HepG2 (cell line): ENCODE measurements at regions not wholly inside any gene's neighbourhood (a gene's known extent, or its start where the extent isn't known, plus 50 kb on each side); places are given as distances from the start of the nearest gene placed in this dataset.

ENCODE experiments used
- ATAC-seq: fragments of 200-7000 bp; cut with Tn5 transposase; 3 replicates; pipeline ENCODE4 v1.9.1; 2020; ENCODE audit warnings: mild to moderate bottlenecking, moderate library complexity
- BruUV-seq: library from RNA; stranded (reverse); fragments of 400-500 nt; replicated peaks from 2 replicates; lab custom pipeline; 2021; lab: Mats Ljungman, UMichigan
- CTCF ChIA-PET: fragments of 300-600 bp; formaldehyde crosslinking; extraction: SDS; loops from one replicate; lab custom pipeline; 2021; ENCODE audit warnings: low total read pairs, inconsistent platforms, low intra/inter-chr PET ratio; lab: Yijun Ruan, JAX
- POLR2A ChIA-PET: fragments of 350-600 bp; sonication (Branson Sonifier 250); formaldehyde crosslinking; loops from one replicate; lab custom pipeline; 2020; ENCODE audit warnings: antibody characterized with exemption, inconsistent platforms; lab: Yijun Ruan, JAX
- DNase-seq: peaks from one replicate; pipeline ENCODE4 v3.0.0-alpha.2; 2015; ENCODE audit warnings: low spot score
- FAIRE-seq: peaks from 3 replicates; lab custom pipeline; 2011; peaks lifted over from hg19 to GRCh38; lab: Jason Lieb, UNC
- H2AFZ ChIP-seq: one replicate; pipeline ENCODE4 v1.6.1; 2011; ENCODE audit warnings: low read length, inconsistent platforms
- H3K27ac ChIP-seq: fragments of 300-600 bp; 3 replicates; pipeline ENCODE4 v1.8.0; 2011; ENCODE audit warnings: mixed run types, mild to moderate bottlenecking, mixed read lengths, low read length, inconsistent platforms; ENCODE audit not compliant: insufficient read depth; ENCODE audit errors: extremely low read length
- H3K27me3 ChIP-seq, 2 experiments: fragments of 200-600 bp in 1 of 2; 2 replicates in 1 of 2; 3 replicates in 1 of 2; pipeline versions ENCODE4 v1.6.0 to v1.8.0; 2011; ENCODE audit warnings: low read length in 2 of 2, mild to moderate bottlenecking in 2 of 2, moderate library complexity in 2 of 2, inconsistent platforms in 1 of 2; ENCODE audit not compliant: insufficient read depth in 2 of 2, control insufficient read depth in 1 of 2
- H3K36me3 ChIP-seq, 2 experiments: fragments of 200-600 bp in 1 of 2; replicated peaks in 1 of 2; 2 replicates in 1 of 2; 3 replicates in 1 of 2; pipeline versions ENCODE4 v1.5.1 to v1.8.0; 2011; ENCODE audit warnings: low read length in 2 of 2, inconsistent platforms in 1 of 2; ENCODE audit not compliant: insufficient read depth in 2 of 2, control insufficient read depth in 1 of 2
- H3K4me1 ChIP-seq: 2 replicates; pipeline ENCODE4 v1.5.1; 2012; ENCODE audit warnings: low read length, inconsistent platforms; ENCODE audit not compliant: insufficient read depth
- H3K4me2 ChIP-seq: 2 replicates; pipeline ENCODE4 v1.6.0; 2011; ENCODE audit warnings: low read depth, low read length, inconsistent platforms
- H3K4me3 ChIP-seq, 3 experiments: fragments of 200-600 bp in 1 of 3; sonication (generic), shearing (Covaris generic) in 1 of 3; replicated peaks in 1 of 3; 2 replicates each; pipeline ENCODE4 v1.5.1; 2011 to 2016; ENCODE audit warnings: low read length in 3 of 3, inconsistent platforms in 2 of 3, low read depth in 2 of 3, mild to moderate bottlenecking in 2 of 3, control low read depth in 1 of 3, mixed read lengths in 1 of 3; ENCODE audit not compliant: insufficient read depth in 1 of 3
- H3K79me2 ChIP-seq: one replicate; pipeline ENCODE4 v1.6.1; 2011; ENCODE audit warnings: low read length, inconsistent platforms; ENCODE audit not compliant: insufficient read depth
- H3K9ac ChIP-seq: 2 replicates; pipeline ENCODE4 v1.6.0; 2011; ENCODE audit warnings: mild to moderate bottlenecking, low read depth, low read length, inconsistent platforms; ENCODE audit not compliant: insufficient read depth
- H3K9me3 ChIP-seq: 2 replicates; pipeline ENCODE4 v1.5.1; 2012; ENCODE audit warnings: mild to moderate bottlenecking, low read length
- H4K20me1 ChIP-seq: 2 replicates; pipeline ENCODE4 v1.6.0; 2011; ENCODE audit warnings: inconsistent platforms, mild to moderate bottlenecking, low read length, moderate library complexity; ENCODE audit not compliant: insufficient read depth
- ARNT ChIP-seq: fragments of 450-650 bp; IDR thresholded peaks from 2 replicates; pipeline ENCODE4 v1.6.1; 2017
- FOXP1 ChIP-seq, 2 experiments: fragments of 450-650 bp in 1 of 2; IDR thresholded peaks; 2 replicates each; pipeline ENCODE4 v1.6.1; 2017 to 2018; ENCODE audit warnings: antibody characterized with exemption in 1 of 2
- PLRG1 ChIP-seq: fragments of 450-650 bp; conservative IDR thresholded peaks from 2 replicates; pipeline ENCODE4 v1.6.1; 2016
- THYN1 ChIP-seq: sonication (generic); formaldehyde crosslinking; IDR thresholded peaks from 2 replicates; pipeline ENCODE4 v1.8.1; 2023; ENCODE audit warnings: low read depth, mild to moderate bottlenecking, moderate library complexity, missing genetic modification reagents, borderline replicate concordance
- TRIM22 ChIP-seq: fragments of 450-650 bp; IDR thresholded peaks from 2 replicates; pipeline ENCODE4 v1.6.1; 2017
- ZNF431 ChIP-seq: sonication (generic); formaldehyde crosslinking; IDR thresholded peaks from 2 replicates; pipeline ENCODE4 v1.9.0; 2022; ENCODE audit warnings: missing genetic modification reagents, low read depth, mild to moderate bottlenecking, borderline replicate concordance
- ZNF674 ChIP-seq: sonication (generic); formaldehyde crosslinking; IDR thresholded peaks from 2 replicates; pipeline ENCODE4 v1.5.0; 2020; ENCODE audit warnings: low read depth, mild to moderate bottlenecking, missing genetic modification reagents
- WGBS: methylation state at CpG from one replicate; pipeline ENCODE4 v1.1.6; 2017; ENCODE audit warnings: low lambda C conversion rate; 5-methylcytosine and 5-hydroxymethylcytosine counted together
- in situ Hi-C: cut with HindIII; loops from 2 replicates; pipeline ENCODE4 v1.10.0; 2017; ENCODE audit warnings: low pct_unique_long_range_greater_than_20kb; ENCODE audit not compliant: extremely low pct_ligation_motif_present
- intact Hi-C: fragments of 100-400 bp; cut with micrococcal nuclease; formaldehyde crosslinking; loops from one replicate; pipeline ENCODE4 v1.10.0; 2022; ENCODE audit not compliant: unreplicated experiment
- TF ChIP-seq, protein P1 (sequence below): sonication (generic); formaldehyde crosslinking; conservative IDR thresholded peaks from 2 replicates; pipeline ENCODE4 v1.4.0; 2020; ENCODE audit warnings: mild to moderate bottlenecking, missing genetic modification reagents, moderate library complexity
- TF ChIP-seq, protein P2 (sequence below): sonication (generic); formaldehyde crosslinking; IDR thresholded peaks from 2 replicates; pipeline ENCODE4; 2020; ENCODE audit warnings: missing genetic modification reagents, mild to moderate bottlenecking, borderline replicate concordance
- TF ChIP-seq, protein P3 (sequence below): fragments of 450-650 bp; IDR thresholded peaks from 2 replicates; pipeline ENCODE4 v1.6.1; 2016

DNA sequence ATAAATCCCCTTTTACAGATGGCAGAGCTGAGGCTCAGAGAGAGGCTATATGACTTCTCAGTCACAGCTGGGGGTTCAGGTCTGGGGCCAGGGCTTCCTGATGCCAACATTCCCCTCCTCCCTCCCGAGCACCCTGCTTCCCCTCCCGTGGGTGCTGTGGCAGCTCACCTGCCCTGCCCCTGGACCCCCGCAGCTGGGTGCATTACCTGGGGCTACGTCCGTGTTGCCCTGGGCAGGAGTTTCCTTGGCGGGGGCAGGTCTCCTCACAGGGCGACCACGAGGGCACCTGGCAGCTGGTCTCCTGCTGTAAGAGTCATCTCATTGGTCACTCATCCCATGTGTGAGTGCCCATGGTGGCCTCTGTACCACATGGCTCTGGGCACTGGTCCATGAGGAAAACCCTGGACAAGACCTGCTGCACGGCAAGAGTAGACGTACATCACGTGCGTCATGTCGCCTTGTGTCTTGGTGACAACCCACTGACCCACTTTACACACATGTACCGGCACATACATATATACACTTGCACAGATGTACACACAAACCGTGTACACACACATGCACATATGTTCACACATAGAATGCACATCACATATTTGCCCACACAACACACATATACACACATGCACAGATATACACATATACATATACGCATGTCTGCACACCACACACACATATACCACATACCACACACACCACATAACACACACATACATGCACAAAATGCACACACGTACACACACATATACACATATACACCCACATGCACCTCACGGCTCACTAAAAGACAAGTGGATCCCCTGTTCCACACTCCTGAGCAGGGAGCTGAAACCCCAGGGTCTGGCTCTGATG lies 134.0 kb downstream of the FOXL1 start:
- H3K4me2 ChIP-seq: no peak overlapping the region
- H3K4me1 ChIP-seq: no peaks in the 10 kb centered on the region
- in situ Hi-C loops: no loop called here
- H3K9me3 ChIP-seq: no peaks in the 10 kb centered on the region
- CTCF ChIA-PET: no interaction called here
- ATAC-seq: no peak
- TF ChIP-seq ZNF431 (CRISPR knock-in tag): no peak
- TF ChIP-seq FOXP1 (IDR thresholded peaks at IDR 0.05): 0 out of 2 replicates have a peak, but pooled peaks have one; percentile 15
- TF ChIP-seq FOXP1 (CRISPR knock-in tag; IDR thresholded peaks at IDR 0.05): no peak
- TF ChIP-seq, protein P1, sequence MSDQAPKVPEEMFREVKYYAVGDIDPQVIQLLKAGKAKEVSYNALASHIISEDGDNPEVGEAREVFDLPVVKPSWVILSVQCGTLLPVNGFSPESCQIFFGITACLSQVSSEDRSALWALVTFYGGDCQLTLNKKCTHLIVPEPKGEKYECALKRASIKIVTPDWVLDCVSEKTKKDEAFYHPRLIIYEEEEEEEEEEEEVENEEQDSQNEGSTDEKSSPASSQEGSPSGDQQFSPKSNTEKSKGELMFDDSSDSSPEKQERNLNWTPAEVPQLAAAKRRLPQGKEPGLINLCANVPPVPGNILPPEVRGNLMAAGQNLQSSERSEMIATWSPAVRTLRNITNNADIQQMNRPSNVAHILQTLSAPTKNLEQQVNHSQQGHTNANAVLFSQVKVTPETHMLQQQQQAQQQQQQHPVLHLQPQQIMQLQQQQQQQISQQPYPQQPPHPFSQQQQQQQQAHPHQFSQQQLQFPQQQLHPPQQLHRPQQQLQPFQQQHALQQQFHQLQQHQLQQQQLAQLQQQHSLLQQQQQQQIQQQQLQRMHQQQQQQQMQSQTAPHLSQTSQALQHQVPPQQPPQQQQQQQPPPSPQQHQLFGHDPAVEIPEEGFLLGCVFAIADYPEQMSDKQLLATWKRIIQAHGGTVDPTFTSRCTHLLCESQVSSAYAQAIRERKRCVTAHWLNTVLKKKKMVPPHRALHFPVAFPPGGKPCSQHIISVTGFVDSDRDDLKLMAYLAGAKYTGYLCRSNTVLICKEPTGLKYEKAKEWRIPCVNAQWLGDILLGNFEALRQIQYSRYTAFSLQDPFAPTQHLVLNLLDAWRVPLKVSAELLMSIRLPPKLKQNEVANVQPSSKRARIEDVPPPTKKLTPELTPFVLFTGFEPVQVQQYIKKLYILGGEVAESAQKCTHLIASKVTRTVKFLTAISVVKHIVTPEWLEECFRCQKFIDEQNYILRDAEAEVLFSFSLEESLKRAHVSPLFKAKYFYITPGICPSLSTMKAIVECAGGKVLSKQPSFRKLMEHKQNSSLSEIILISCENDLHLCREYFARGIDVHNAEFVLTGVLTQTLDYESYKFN (CRISPR knock-in tag): no peak
- TF ChIP-seq ZNF674 (CRISPR knock-in tag): no peak
- no peak for TF ChIP-seq THYN1 (CRISPR knock-in tag)
- 0 out of 2 replicates have a peak, but pooled peaks have one; percentile 54 for TF ChIP-seq TRIM22
- TF ChIP-seq PLRG1: 0 out of 2 replicates have a peak, but pooled peaks have one; percentile 40
- TF ChIP-seq, protein P2, sequence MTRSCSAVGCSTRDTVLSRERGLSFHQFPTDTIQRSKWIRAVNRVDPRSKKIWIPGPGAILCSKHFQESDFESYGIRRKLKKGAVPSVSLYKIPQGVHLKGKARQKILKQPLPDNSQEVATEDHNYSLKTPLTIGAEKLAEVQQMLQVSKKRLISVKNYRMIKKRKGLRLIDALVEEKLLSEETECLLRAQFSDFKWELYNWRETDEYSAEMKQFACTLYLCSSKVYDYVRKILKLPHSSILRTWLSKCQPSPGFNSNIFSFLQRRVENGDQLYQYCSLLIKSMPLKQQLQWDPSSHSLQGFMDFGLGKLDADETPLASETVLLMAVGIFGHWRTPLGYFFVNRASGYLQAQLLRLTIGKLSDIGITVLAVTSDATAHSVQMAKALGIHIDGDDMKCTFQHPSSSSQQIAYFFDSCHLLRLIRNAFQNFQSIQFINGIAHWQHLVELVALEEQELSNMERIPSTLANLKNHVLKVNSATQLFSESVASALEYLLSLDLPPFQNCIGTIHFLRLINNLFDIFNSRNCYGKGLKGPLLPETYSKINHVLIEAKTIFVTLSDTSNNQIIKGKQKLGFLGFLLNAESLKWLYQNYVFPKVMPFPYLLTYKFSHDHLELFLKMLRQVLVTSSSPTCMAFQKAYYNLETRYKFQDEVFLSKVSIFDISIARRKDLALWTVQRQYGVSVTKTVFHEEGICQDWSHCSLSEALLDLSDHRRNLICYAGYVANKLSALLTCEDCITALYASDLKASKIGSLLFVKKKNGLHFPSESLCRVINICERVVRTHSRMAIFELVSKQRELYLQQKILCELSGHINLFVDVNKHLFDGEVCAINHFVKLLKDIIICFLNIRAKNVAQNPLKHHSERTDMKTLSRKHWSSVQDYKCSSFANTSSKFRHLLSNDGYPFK (CRISPR knock-in tag): no peak
- TF ChIP-seq, protein P3, sequence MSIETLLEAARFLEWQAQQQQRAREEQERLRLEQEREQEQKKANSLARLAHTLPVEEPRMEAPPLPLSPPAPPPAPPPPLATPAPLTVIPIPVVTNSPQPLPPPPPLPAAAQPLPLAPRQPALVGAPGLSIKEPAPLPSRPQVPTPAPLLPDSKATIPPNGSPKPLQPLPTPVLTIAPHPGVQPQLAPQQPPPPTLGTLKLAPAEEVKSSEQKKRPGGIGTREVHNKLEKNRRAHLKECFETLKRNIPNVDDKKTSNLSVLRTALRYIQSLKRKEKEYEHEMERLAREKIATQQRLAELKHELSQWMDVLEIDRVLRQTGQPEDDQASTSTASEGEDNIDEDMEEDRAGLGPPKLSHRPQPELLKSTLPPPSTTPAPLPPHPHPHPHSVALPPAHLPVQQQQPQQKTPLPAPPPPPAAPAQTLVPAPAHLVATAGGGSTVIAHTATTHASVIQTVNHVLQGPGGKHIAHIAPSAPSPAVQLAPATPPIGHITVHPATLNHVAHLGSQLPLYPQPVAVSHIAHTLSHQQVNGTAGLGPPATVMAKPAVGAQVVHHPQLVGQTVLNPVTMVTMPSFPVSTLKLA: peak; percentile 92
- TF ChIP-seq ARNT: no peak
- TF ChIP-seq, all 625 proteins: peak for 4
- Histone ChIP-seq H2AFZ (no peak overlapping the region), H3K4me3 (no peak overlapping the region), H3K9ac (no peak overlapping the region), H4K20me1 (no peaks in the 10 kb centered on the region), H3K79me2 (no peaks in the 10 kb centered on the region), H3K27ac (no peak overlapping the region), H3K36me3 (no peaks in the 10 kb centered on the region), H3K27me3 (peaks cover 6 to 77% of the 10 kb centered on the region in 2 experiments; a peak in 4 of 5 replicates)
- POLR2A ChIA-PET: no interaction called here
- 49% methylated on average over 12 of the region's 18 CpGs for WGBS
- DNase-seq: no peak
- intact Hi-C loops: no loop called here
- BruUV-seq: no TSS peak
- no peak for FAIRE-seq
